HL-60 (cell line): ENCODE measurements at regions not wholly inside any gene's neighbourhood (a gene's known extent, or its start where the extent isn't known, plus 50 kb on each side); places are given as distances from the start of the nearest gene placed in this dataset.

Experiments
- DNase-seq, 2 experiments: peaks; one replicate each; pipeline ENCODE4 v3.0.0-alpha.2; 2010 to 2020; ENCODE audit warnings: low read depth in 1 of 2, low spot score in 1 of 2
- H3K27ac ChIP-seq: fragments of 250-450 bp; sonication (Bioruptor Pico); replicated peaks from 2 replicates; pipeline ENCODE4 v1.5.1; 2020; ENCODE audit warnings: mild to moderate bottlenecking, moderate library complexity
- H3K27me3 ChIP-seq: fragments of 250-450 bp; sonication (Bioruptor Pico); 2 replicates; pipeline ENCODE4 v1.5.1; 2021; ENCODE audit warnings: mild to moderate bottlenecking, moderate library complexity; ENCODE audit not compliant: insufficient read depth, poor library complexity, severe bottlenecking
- H3K4me3 ChIP-seq: replicated peaks from 2 replicates; pipeline ENCODE4 v1.5.1; 2011; ENCODE audit warnings: mild to moderate bottlenecking, control low read depth, low read length; ENCODE audit not compliant: insufficient read depth
- CTCF ChIP-seq: IDR thresholded peaks from one replicate; pipeline ENCODE4 v1.5.1; 2011; ENCODE audit warnings: low read length, control low read depth, inconsistent platforms; ENCODE audit not compliant: insufficient read depth
- GABPA ChIP-seq: IDR thresholded peaks from 2 replicates; pipeline ENCODE4 v1.6.1; 2012; ENCODE audit warnings: low read depth
- POLR2AphosphoS5 ChIP-seq: IDR thresholded peaks from 2 replicates; pipeline ENCODE4 v1.6.1; 2012; ENCODE audit warnings: low read depth
- REST ChIP-seq: IDR thresholded peaks from 2 replicates; pipeline ENCODE4 v1.6.1; 2012; ENCODE audit warnings: low read depth; ENCODE audit not compliant: insufficient replicate concordance
- SPI1 ChIP-seq: IDR thresholded peaks from 2 replicates; pipeline ENCODE4 v1.6.1; 2012; ENCODE audit warnings: low read depth, mild to moderate bottlenecking, borderline replicate concordance

- TF ChIP-seq CTCF, result no peak
- no peak for TF ChIP-seq REST
- TF ChIP-seq POLR2AphosphoS5, result no peak
- no peak for TF ChIP-seq SPI1
- TF ChIP-seq GABPA, result no peak
- DNase-seq, result no peak
- Histone ChIP-seq H3K4me3 (no peak overlapping the region), H3K27ac (no peak overlapping the region), H3K27me3 (no peaks in the 10 kb centered on the region)
These were observed 91.2 kb upstream of the CPEB4 start for GRCh38 chr5:173796721-173797495.

GRCh38 chr5:173798127-173798810 lies 89.9 kb upstream of the CPEB4 start:
- no peak for DNase-seq
- H3K27me3 ChIP-seq, result no peaks in the 10 kb centered on the region
- no peak for TF ChIP-seq POLR2AphosphoS5
- TF ChIP-seq GABPA, result no peak
- no peak for TF ChIP-seq CTCF
- TF ChIP-seq SPI1, result no peak
- no peak for TF ChIP-seq REST
- no peak overlapping the region for H3K4me3 ChIP-seq
- H3K27ac ChIP-seq, result no peak overlapping the region

- TF ChIP-seq GABPA (no peak), POLR2AphosphoS5 (no peak), SPI1 (no peak), REST (no peak)
- Histone ChIP-seq H3K4me3 (no peak overlapping the region), H3K27me3 (no peaks in the 10 kb centered on the region), H3K27ac (no peak overlapping the region)
- DNase-seq, result no peak
These were observed 87.8 kb upstream of the CPEB4 start for GRCh38 chr5:173800340-173800739.
